ENCODE measurements at regions not wholly inside any gene's neighbourhood (a gene's known extent, or its start where the extent isn't known, plus 50 kb on each side); places are given as distances from the start of the nearest gene placed in this dataset.

- Histone ChIP-seq H3K79me2 (ENCODE audit: insufficient read depth, low read length) (no peaks in the 10 kb centered on the region), H3K27ac (ENCODE audit: low read depth in 1 of 2, low read length in 2 of 2) (no peak overlapping the region), H3K4me2 (replicated peaks; ENCODE audit: extremely low read depth, low read length, poor library complexity, severe bottlenecking) (no peak overlapping the region), H4K20me1 (ENCODE audit: insufficient read depth, low read length) (no peaks in the 10 kb centered on the region), H3K9ac (ENCODE audit: insufficient read depth, low read length, poor library complexity, severe bottlenecking) (no peak overlapping the region), H3K4me1 (ENCODE audit: control insufficient read depth in 1 of 2, insufficient read depth in 2 of 2, low read length in 2 of 2) (no peaks in the 10 kb centered on the region), H3K36me3 (replicated peaks in 1 of 2; ENCODE audit: control insufficient read depth in 1 of 2, insufficient read depth in 2 of 2, low read length in 2 of 2) (no peaks in the 10 kb centered on the region), H3K4me3 (replicated peaks in 1 of 3; ENCODE audit: low read depth in 2 of 3, low read length in 3 of 3) (no peak overlapping the region), H3K9me3 (replicated peaks in 1 of 2; ENCODE audit: control insufficient read depth in 1 of 2, insufficient read depth in 1 of 2, low read length in 2 of 2) (no peaks in the 10 kb centered on the region), H2AFZ (ENCODE audit: insufficient read depth, low read depth, low read length, poor library complexity, severe bottlenecking) (no peak overlapping the region), H3K27me3 (ENCODE audit: control insufficient read depth in 2 of 2, insufficient read depth in 2 of 2, low read length in 2 of 2) (no peaks in the 10 kb centered on the region)
- H3K27me3 Mint-ChIP-seq (ENCODE audit: low read depth in 3 of 3): no peaks in the 10 kb centered on the region
- H3K27ac Mint-ChIP-seq: no peak overlapping the region
- H3K36me3 Mint-ChIP-seq: no peaks in the 10 kb centered on the region
- DNase-seq: no peak
- no peak overlapping the region for H3K4me3 Mint-ChIP-seq
- no CpG with 5 or more reads among the region's 3 CpGs for WGBS (ENCODE audit: insufficient coverage)
- no peaks in the 10 kb centered on the region for H3K9me3 Mint-ChIP-seq
- intact Hi-C loops (cut with micrococcal nuclease): no loop called here
- TF ChIP-seq CTCF (IDR thresholded peaks at IDR 0.05): no peak
- H3K4me1 Mint-ChIP-seq: peaks cover 1% of the 10 kb centered on the region
Observed at GRCh38 chr6:81689580-81689979, 62.9 kb downstream of the TENT5A start.

- Mint-ChIP-seq H3K36me3 (no peaks in the 10 kb centered on the region), H3K4me1 (peaks cover 1% of the 10 kb centered on the region), H3K4me3 (no peak overlapping the region), H3K9me3 (peaks cover 0 to 7% (median 2%) of the 10 kb centered on the region in 7 donors), H3K27ac (no peak overlapping the region), H3K27me3 (ENCODE audit: low read depth in 3 of 3) (peaks cover 0 to 2% (median 0%) of the 10 kb centered on the region in 3 donors)
- no peak for TF ChIP-seq CTCF (IDR thresholded peaks at IDR 0.05)
- intact Hi-C loops (cut with micrococcal nuclease): no loop called here
- Histone ChIP-seq H4K20me1 (ENCODE audit: insufficient read depth, low read length) (no peaks in the 10 kb centered on the region), H3K79me2 (ENCODE audit: insufficient read depth, low read length) (no peaks in the 10 kb centered on the region), H3K4me2 (replicated peaks; ENCODE audit: extremely low read depth, low read length, poor library complexity, severe bottlenecking) (no peak overlapping the region), H3K27me3 (ENCODE audit: control insufficient read depth in 2 of 2, insufficient read depth in 2 of 2, low read length in 2 of 2) (no peaks in the 10 kb centered on the region), H3K9ac (ENCODE audit: insufficient read depth, low read length, poor library complexity, severe bottlenecking) (no peak overlapping the region), H3K9me3 (replicated peaks in 1 of 2; ENCODE audit: control insufficient read depth in 1 of 2, insufficient read depth in 1 of 2, low read length in 2 of 2) (no peaks in the 10 kb centered on the region), H3K4me1 (ENCODE audit: control insufficient read depth in 1 of 2, insufficient read depth in 2 of 2, low read length in 2 of 2) (no peaks in the 10 kb centered on the region), H3K27ac (ENCODE audit: low read depth in 1 of 2, low read length in 2 of 2) (no peak overlapping the region), H2AFZ (ENCODE audit: insufficient read depth, low read depth, low read length, poor library complexity, severe bottlenecking) (no peak overlapping the region), H3K4me3 (replicated peaks in 1 of 3; ENCODE audit: low read depth in 2 of 3, low read length in 3 of 3) (no peak overlapping the region), H3K36me3 (replicated peaks in 1 of 2; ENCODE audit: control insufficient read depth in 1 of 2, insufficient read depth in 2 of 2, low read length in 2 of 2) (no peaks in the 10 kb centered on the region)
- 100% methylated on average over 2 of the region's 5 CpGs for WGBS (ENCODE audit: insufficient coverage)
- no peak for DNase-seq
Observed at GRCh38 chr6:81683912-81684311, 68.6 kb downstream of the TENT5A start.

Measured in CD14-positive monocyte (primary cell).